ENCODE measurements at regions not wholly inside any gene's neighbourhood (a gene's known extent, or its start where the extent isn't known, plus 50 kb on each side); places are given as distances from the start of the nearest gene placed in this dataset.

DNA sequence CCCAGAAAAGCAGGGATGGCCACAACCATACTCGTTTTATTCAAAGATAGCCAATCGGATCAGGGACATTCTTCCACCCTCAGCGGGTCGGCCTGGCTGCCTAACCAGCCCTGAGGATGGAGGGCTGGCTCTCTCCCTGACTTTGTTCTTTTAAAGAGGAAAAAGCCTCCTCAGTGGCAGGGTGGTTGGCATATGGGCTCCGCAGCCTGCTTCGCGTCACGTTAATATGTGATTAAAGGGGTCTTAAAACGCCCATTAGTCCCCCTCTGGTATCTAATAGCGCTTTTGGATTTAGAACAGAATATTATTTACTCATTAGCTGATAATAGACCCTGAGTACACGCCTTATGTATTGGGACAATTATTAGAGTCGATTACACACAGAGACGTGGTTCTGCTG lies 199.4 kb downstream of the PHETA1 start:
- FAIRE-seq (no peak), DNase-seq (ENCODE audit: low read depth in 1 of 2, low spot score in 2 of 2) (no peak)
- no peak overlapping the region for H3K4ac ChIP-seq (replicated peaks; ENCODE audit: insufficient read length, low read depth, low read length)
- no peak overlapping the region for H4K91ac ChIP-seq (replicated peaks; ENCODE audit: insufficient read length, low read length)
- H3K27me3 ChIP-seq (replicated peaks in 1 of 4; ENCODE audit: control insufficient read depth in 3 of 4, extremely low read depth in 1 of 4, insufficient read depth in 3 of 4, low read length in 3 of 4), result peaks cover 0 to 2% (median 0%) of the 10 kb centered on the region in 4 experiments; a peak in 1 of 7 replicates
- H3K4me2 ChIP-seq (ENCODE audit: insufficient read depth in 1 of 2, low read depth in 2 of 2, low read length in 2 of 2), result no peak overlapping the region
- no peak overlapping the region for H2BK15ac ChIP-seq (ENCODE audit: low read length)
- POLR2A ChIA-PET (ENCODE audit: partially characterized antibody), result no interaction called here
- no peak overlapping the region for H2BK120ac ChIP-seq (replicated peaks; ENCODE audit: low read depth, low read length)
- H3K4me1 ChIP-seq (replicated peaks in 1 of 4; ENCODE audit: control insufficient read depth in 3 of 4, insufficient read depth in 4 of 4, low read length in 3 of 4), result no peaks in the 10 kb centered on the region
- no peak overlapping the region for H2BK20ac ChIP-seq (ENCODE audit: low read length)
- H4K8ac ChIP-seq (ENCODE audit: extremely low read depth, insufficient read depth, low read length), result no peak overlapping the region
- WGBS, 2 experiments (ENCODE audit: extremely low coverage in 1 of 2, insufficient coverage in 1 of 2, insufficient read length in 1 of 2, insufficient replicate concordance in 2 of 2, low coverage in 1 of 2, low lambda C conversion rate in 2 of 2, missing lambda C conversion rate in 1 of 2), result 83% methylated on average over 13 of the region's 13 CpGs; no CpG with 5 or more reads in 1 of the 2 experiments
- no peaks in the 10 kb centered on the region for H3K79me2 ChIP-seq (ENCODE audit: control insufficient read depth in 1 of 2, insufficient read depth in 2 of 2, low read length in 2 of 2)
- H3K14ac ChIP-seq (ENCODE audit: insufficient read length), result no peak overlapping the region
- no peaks in the 10 kb centered on the region for H3K23me2 ChIP-seq (ENCODE audit: low read depth, low read length)
- no peak overlapping the region for H4K5ac ChIP-seq (ENCODE audit: insufficient read length, low read depth, low read length)
- H3K27ac ChIP-seq (ENCODE audit: low read depth, low read length), result no peak overlapping the region
- no peak overlapping the region for H3K4me3 ChIP-seq (ENCODE audit: extremely low read depth in 1 of 4, insufficient read depth in 2 of 4, low read depth in 3 of 4, low read length in 4 of 4)
- no peaks in the 10 kb centered on the region; the same call in none of the 2 replicates for H3K79me1 ChIP-seq (ENCODE audit: low read depth, low read length)
- H3K56ac ChIP-seq (replicated peaks; ENCODE audit: insufficient read length, low read depth, low read length), result no peak overlapping the region
- no peak overlapping the region; a peak in 1 of 7 replicates for H3K9ac ChIP-seq (replicated peaks in 1 of 4; ENCODE audit: extremely low read depth in 1 of 4, low read depth in 3 of 4, low read length in 3 of 4)
- H3K18ac ChIP-seq (ENCODE audit: extremely low read depth, low read length), result no peak overlapping the region
- no peak overlapping the region for H2AK5ac ChIP-seq (ENCODE audit: low read depth, low read length)
- CTCF ChIA-PET (ENCODE audit: partially characterized antibody), result interaction anchor here (0.6 to 1.7 kb wide), 3 partner anchors 10 to 130 kb away, joined by 3 to 4 read pairs (median 3); no protein-coding TSS in a partner anchor
- H3K9me3 ChIP-seq (ENCODE audit: insufficient read depth in 2 of 2, low read depth in 1 of 2, low read length in 1 of 2), result no peaks in the 10 kb centered on the region
- no peaks in the 10 kb centered on the region for H3K36me3 ChIP-seq (ENCODE audit: control insufficient read depth in 2 of 4, insufficient read depth in 4 of 4, low read length in 3 of 4)
- peaks cover 5 to 7% of the 10 kb centered on the region in 2 experiments for H4K20me1 ChIP-seq (replicated peaks in 1 of 2; ENCODE audit: control insufficient read depth in 1 of 2, insufficient read depth in 2 of 2, low read length in 2 of 2)
- no peak overlapping the region for H2AFZ ChIP-seq (ENCODE audit: low read length)
- TF ChIP-seq POU5F1 (IDR thresholded peaks at IDR 0.05; ENCODE audit: low read depth, low read length), result no peak
- H3K23ac ChIP-seq (ENCODE audit: insufficient read length), result no peak overlapping the region
- H2BK12ac ChIP-seq (ENCODE audit: low read depth, low read length), result no peak overlapping the region
- no peak overlapping the region for H2BK5ac ChIP-seq (ENCODE audit: low read depth, low read length)
